Lung microvascular endothelial cell (primary cell): ENCODE measurements at regions not wholly inside any gene's neighbourhood (a gene's known extent, or its start where the extent isn't known, plus 50 kb on each side); places are given as distances from the start of the nearest gene placed in this dataset.
A peak's percentile ranks its signal among the peaks of the same experiment; 100 is the strongest.

ENCODE experiments used
- DNase-seq, 2 donors: peaks; one replicate each; pipeline versions ENCODE4 v3.0.0 to v3.0.0-alpha.2; 2010; ENCODE audit warnings: low read depth in 2 of 2

- DNase-seq, result no peak
Measured at GRCh38 chr5:122719991-122720746, 54.7 kb upstream of the SNX2 start.

- no peak for DNase-seq
Measured at GRCh38 chr5:122721127-122721526, 53.8 kb upstream of the SNX2 start.

GRCh38 chr5:122722341-122722740 lies 52.5 kb upstream of the SNX2 start:
- no peak for DNase-seq

- peak in 1 of 2 donors; percentile 40 for DNase-seq
Measured at GRCh38 chr5:122723606-122724352, 51.1 kb upstream of the SNX2 start.
